Activated CD8-positive, alpha-beta memory T cell treated with anti-CD3 and anti-CD28 coated beads, Interleukin-2, amount 10 ng/mL, durations not matched to agents 7 days and 5 days (primary cell): ENCODE measurements at regions not wholly inside any gene's neighbourhood (a gene's known extent, or its start where the extent isn't known, plus 50 kb on each side); places are given as distances from the start of the nearest gene placed in this dataset.
A peak's percentile ranks its signal among the peaks of the same experiment; 100 is the strongest.

Experiments used
- ATAC-seq: fragments of 150-1000 bp; cut with Tn5 transposase; one replicate; pipeline ENCODE4 v1.10.0; 2021; ENCODE audit warnings: moderate library complexity
- CTCF ChIA-PET: fragments of 350-600 bp; sonication (Branson Sonifier 250); formaldehyde crosslinking; loops from one replicate; lab custom pipeline; 2021; ENCODE audit warnings: antibody characterized with exemption; lab: Charles Lee
- DNase-seq: peaks from one replicate; pipeline ENCODE4 v3.0.0-alpha.2; 2020
- H3K27ac Mint-ChIP-seq: one replicate; pipeline ENCODE4 v1.8.0; 2021; ENCODE audit warnings: mild to moderate bottlenecking, mixed read lengths
- H3K27me3 Mint-ChIP-seq: one replicate; pipeline ENCODE4 v1.8.0; 2021; ENCODE audit warnings: mixed read lengths
- H3K36me3 Mint-ChIP-seq: one replicate; pipeline ENCODE4 v1.8.0; 2021; ENCODE audit warnings: mild to moderate bottlenecking, mixed read lengths
- H3K4me1 Mint-ChIP-seq: one replicate; pipeline ENCODE4 v1.8.0; 2021; ENCODE audit warnings: mixed read lengths
- H3K4me3 Mint-ChIP-seq: one replicate; pipeline ENCODE4 v1.8.0; 2021; ENCODE audit warnings: mild to moderate bottlenecking, moderate library complexity, mixed read lengths
- H3K9me3 Mint-ChIP-seq: one replicate; pipeline ENCODE4 v1.8.0; 2022; ENCODE audit warnings: low read depth, mixed read lengths

GRCh38 chr2:43131890-43132682, 94.3 kb downstream of the ZFP36L2 start:
- H3K27me3 Mint-ChIP-seq = no peaks in the 10 kb centered on the region
- no peaks in the 10 kb centered on the region for H3K9me3 Mint-ChIP-seq
- H3K4me1 Mint-ChIP-seq = peaks cover 98% of the 10 kb centered on the region
- peak overlapping the region; percentile 64 for H3K4me3 Mint-ChIP-seq
- peak overlapping the region; percentile 99 for H3K27ac Mint-ChIP-seq
- H3K36me3 Mint-ChIP-seq = peaks cover 3% of the 10 kb centered on the region
- CTCF ChIA-PET = interaction anchor here (1.0 to 17.7 kb wide), 11 partner anchors 8 to 353 kb away, joined by 3 to 666 read pairs (median 8); partner anchors contain the start of gene ZFP36L2
- DNase-seq = no peak
- ATAC-seq = no peak

- Mint-ChIP-seq H3K4me1 (peaks cover 89% of the 10 kb centered on the region), H3K27me3 (no peaks in the 10 kb centered on the region)
- DNase-seq = peak; percentile 97
Observed at GRCh38 chr2:43131051-43131889, 95.1 kb downstream of the ZFP36L2 start.

GRCh38 chr2:43130548-43130875, 95.9 kb downstream of the ZFP36L2 start:
- peaks cover 3% of the 10 kb centered on the region for H3K36me3 Mint-ChIP-seq
- CTCF ChIA-PET = interaction anchor here (0.9 to 17.7 kb wide), 7 partner anchors 9 to 354 kb away, joined by 3 to 666 read pairs (median 5); partner anchors contain the start of gene ZFP36L2
- no peak for ATAC-seq
- no peak for DNase-seq
- H3K4me1 Mint-ChIP-seq = peaks cover 82% of the 10 kb centered on the region
- peak overlapping the region; percentile 52 for H3K4me3 Mint-ChIP-seq
- H3K27ac Mint-ChIP-seq = peak overlapping the region; percentile 99
- H3K9me3 Mint-ChIP-seq = no peaks in the 10 kb centered on the region
- no peaks in the 10 kb centered on the region for H3K27me3 Mint-ChIP-seq

More at GRCh38 chr2:43131051-43131889, 95.1 kb downstream of the ZFP36L2 start:
- H3K36me3 Mint-ChIP-seq = peaks cover 3% of the 10 kb centered on the region
- no peaks in the 10 kb centered on the region for H3K9me3 Mint-ChIP-seq
- peak overlapping the region; percentile 52 for H3K4me3 Mint-ChIP-seq
- H3K27ac Mint-ChIP-seq = peak overlapping the region; percentile 99
- ATAC-seq = peak; percentile 35
- CTCF ChIA-PET = interaction anchor here (0.9 to 17.7 kb wide), 10 partner anchors 8 to 353 kb away, joined by 3 to 666 read pairs (median 8); partner anchors contain the start of gene ZFP36L2

- Mint-ChIP-seq H3K27me3 (no peaks in the 10 kb centered on the region), H3K27ac (peak overlapping the region; percentile 99), H3K9me3 (no peaks in the 10 kb centered on the region), H3K4me3 (peak overlapping the region; percentile 27), H3K4me1 (peaks cover 77% of the 10 kb centered on the region), H3K36me3 (peaks cover 3% of the 10 kb centered on the region)
- no peak for ATAC-seq
- CTCF ChIA-PET = interaction anchor here (1.0 to 17.7 kb wide), 8 partner anchors 10 to 355 kb away, joined by 3 to 666 read pairs (median 8); partner anchors contain the start of gene ZFP36L2
- peak; percentile 63 for DNase-seq
Observed at GRCh38 chr2:43129676-43130547, 96.5 kb downstream of the ZFP36L2 start.

- H3K4me3 Mint-ChIP-seq = no peak overlapping the region
- peak overlapping the region; percentile 99 for H3K27ac Mint-ChIP-seq
- ATAC-seq = no peak
- H3K27me3 Mint-ChIP-seq = no peaks in the 10 kb centered on the region
- H3K36me3 Mint-ChIP-seq = peaks cover 3% of the 10 kb centered on the region
- H3K9me3 Mint-ChIP-seq = no peaks in the 10 kb centered on the region
- no peak for DNase-seq
- peaks cover 70% of the 10 kb centered on the region for H3K4me1 Mint-ChIP-seq
- CTCF ChIA-PET = interaction anchor here (0.6 to 17.7 kb wide), 13 partner anchors 9 to 433 kb away, joined by 3 to 666 read pairs (median 4); partner anchors contain the start of gene ZFP36L2
Observed at GRCh38 chr2:43128559-43128955, 97.8 kb downstream of the ZFP36L2 start.

GRCh38 chr2:43127941-43128558, 98.4 kb downstream of the ZFP36L2 start:
- H3K36me3 Mint-ChIP-seq = peaks cover 3% of the 10 kb centered on the region
- no peaks in the 10 kb centered on the region for H3K9me3 Mint-ChIP-seq
- H3K4me3 Mint-ChIP-seq = peak overlapping the region; percentile 11
- H3K27me3 Mint-ChIP-seq = no peaks in the 10 kb centered on the region
- ATAC-seq (no peak), DNase-seq (peak; percentile 49)
- H3K4me1 Mint-ChIP-seq = peaks cover 64% of the 10 kb centered on the region
- H3K27ac Mint-ChIP-seq = peak overlapping the region; percentile 99
- CTCF ChIA-PET = interaction anchor here (0.6 to 17.7 kb wide), 27 partner anchors 9 to 433 kb away, joined by 3 to 666 read pairs (median 4); partner anchors contain the start of gene ZFP36L2

GRCh38 chr2:43127208-43127940, 99.0 kb downstream of the ZFP36L2 start:
- peak overlapping the region; percentile 11 for H3K4me3 Mint-ChIP-seq

GRCh38 chr2:43126817-43127207, 99.6 kb downstream of the ZFP36L2 start:
- no peak overlapping the region for H3K27ac Mint-ChIP-seq
- ATAC-seq (no peak), DNase-seq (no peak)
- H3K9me3 Mint-ChIP-seq = no peaks in the 10 kb centered on the region
- H3K4me1 Mint-ChIP-seq = peaks cover 53% of the 10 kb centered on the region
- H3K4me3 Mint-ChIP-seq = no peak overlapping the region
- H3K27me3 Mint-ChIP-seq = no peaks in the 10 kb centered on the region
- peaks cover 3% of the 10 kb centered on the region for H3K36me3 Mint-ChIP-seq
- CTCF ChIA-PET = interaction anchor here (0.6 to 17.7 kb wide), 32 partner anchors 10 to 469 kb away, joined by 3 to 666 read pairs (median 4); partner anchors contain the start of genes THADA and ZFP36L2

More at GRCh38 chr2:43127208-43127940, 99.0 kb downstream of the ZFP36L2 start:
- ATAC-seq (peak; percentile 42), DNase-seq (peak; percentile 93)
- Mint-ChIP-seq H3K27me3 (no peaks in the 10 kb centered on the region), H3K36me3 (peaks cover 3% of the 10 kb centered on the region), H3K27ac (peak overlapping the region; percentile 99), H3K4me1 (peaks cover 58% of the 10 kb centered on the region), H3K9me3 (no peaks in the 10 kb centered on the region)
- CTCF ChIA-PET = interaction anchor here (0.6 to 17.7 kb wide), 38 partner anchors 9 to 469 kb away, joined by 3 to 666 read pairs (median 4); partner anchors contain the start of genes THADA and ZFP36L2

- Mint-ChIP-seq H3K9me3 (no peaks in the 10 kb centered on the region), H3K36me3 (peaks cover 2% of the 10 kb centered on the region), H3K4me3 (no peak overlapping the region), H3K27ac (no peak overlapping the region), H3K27me3 (no peaks in the 10 kb centered on the region), H3K4me1 (peaks cover 38% of the 10 kb centered on the region)
- DNase-seq (no peak), ATAC-seq (no peak)
- CTCF ChIA-PET = interaction anchor here (1.8 to 17.7 kb wide), 3 partner anchors 98 to 360 kb away, joined by 9 to 666 read pairs (median 66); partner anchors contain the start of gene ZFP36L2
Observed at GRCh38 chr2:43125090-43125998, 101.1 kb downstream of the ZFP36L2 start.

GRCh38 chr2:43124687-43125057, 101.7 kb downstream of the ZFP36L2 start:
- H3K4me3 Mint-ChIP-seq = no peak overlapping the region

More at GRCh38 chr2:43124687-43125057, 101.7 kb downstream of the ZFP36L2 start:
- CTCF ChIA-PET = interaction anchor here (1.8 to 17.7 kb wide), 3 partner anchors 99 to 360 kb away, joined by 9 to 666 read pairs (median 66); partner anchors contain the start of gene ZFP36L2
- ATAC-seq = no peak
- no peak overlapping the region for H3K27ac Mint-ChIP-seq
- H3K9me3 Mint-ChIP-seq = no peaks in the 10 kb centered on the region
- H3K4me1 Mint-ChIP-seq = peaks cover 31% of the 10 kb centered on the region
- H3K36me3 Mint-ChIP-seq = peaks cover 3% of the 10 kb centered on the region
- DNase-seq = no peak
- no peaks in the 10 kb centered on the region for H3K27me3 Mint-ChIP-seq
